IPS-NIHi11 (cell line): ENCODE measurements at regions not wholly inside any gene's neighbourhood (a gene's known extent, or its start where the extent isn't known, plus 50 kb on each side); places are given as distances from the start of the nearest gene placed in this dataset.
A peak's percentile ranks its signal among the peaks of the same experiment; 100 is the strongest.
"Not testable (repeated sequence)": the region's sequence is repeated elsewhere in the genome, so short reads cannot be mapped to it uniquely, and the experiment has no call there.

ENCODE experiments used
- DNase-seq: peaks from one replicate; pipeline ENCODE4 v3.0.0; 2012; ENCODE audit warnings: mixed read lengths, low spot score

GRCh38 chr7:148514236-148514635, 76.3 kb upstream of the C7orf33 start:
- no peak for DNase-seq

GRCh38 chr7:148515237-148515636, 75.3 kb upstream of the C7orf33 start:
- no peak for DNase-seq

- no peak for DNase-seq
Measured at GRCh38 chr7:148515728-148516695, 74.6 kb upstream of the C7orf33 start.

GRCh38 chr7:148519386-148519785, 71.2 kb upstream of the C7orf33 start:
- DNase-seq, result not testable (repeated sequence)

- DNase-seq, result no peak
Measured at GRCh38 chr7:148521271-148521670, 69.3 kb upstream of the C7orf33 start.

GRCh38 chr7:148523550-148523949, 67.0 kb upstream of the C7orf33 start:
- DNase-seq, result no peak

- DNase-seq, result no peak
Measured at GRCh38 chr7:148524479-148525224, 65.9 kb upstream of the C7orf33 start.

- DNase-seq, result peak; percentile 83
Measured at GRCh38 chr7:148527717-148528168, 62.8 kb upstream of the C7orf33 start.

- DNase-seq, result no peak
Measured at GRCh38 chr7:148535217-148535616, 55.3 kb upstream of the C7orf33 start.

- DNase-seq, result no peak
Measured at GRCh38 chr7:148537435-148537834, 53.1 kb upstream of the C7orf33 start.

GRCh38 chr7:148540041-148540738, 50.4 kb upstream of the C7orf33 start:
- DNase-seq, result no peak
